Posterior cingulate gyrus (tissue), 11 donors: ENCODE measurements at regions not wholly inside any gene's neighbourhood (a gene's known extent, or its start where the extent isn't known, plus 50 kb on each side); places are given as distances from the start of the nearest gene placed in this dataset.

Experiments
- DNase-seq, 10 donors: peaks; one replicate each; pipeline versions ENCODE4 v3.0.0 to v3.0.0-alpha.2; 2020 to 2021; ENCODE audit warnings: mixed read lengths in 3 of 10
- intact Hi-C: fragments of 100-400 bp; cut with DNase I; formaldehyde crosslinking; loops from one replicate; pipeline ENCODE4 v1.15.1; 2023

- DNase-seq: no peak
- intact Hi-C loops: no loop called here
These were observed 119.6 kb downstream of the CBLL2 start for GRCh38 chrX:22392133-22392948.

GRCh38 chrX:22395372-22395771 is 122.7 kb downstream of the CBLL2 start:
- DNase-seq: no peak
- intact Hi-C loops: no loop called here

GRCh38 chrX:22396408-22396807 is 123.7 kb downstream of the CBLL2 start:
- intact Hi-C loops: no loop called here
- no peak for DNase-seq

- intact Hi-C loops: no loop called here
These were observed 124.9 kb downstream of the CBLL2 start for GRCh38 chrX:22397566-22397965.

GRCh38 chrX:22399437-22400192 is 126.9 kb downstream of the CBLL2 start:
- intact Hi-C loops: no loop called here
- no peak for DNase-seq

More at GRCh38 chrX:22397566-22397965, 124.9 kb downstream of the CBLL2 start:
- DNase-seq: no peak

- no peak for DNase-seq
- intact Hi-C loops: no loop called here
These were observed 131.6 kb downstream of the CBLL2 start for GRCh38 chrX:22404297-22404696.

GRCh38 chrX:22406201-22406737 is 133.6 kb downstream of the CBLL2 start:
- intact Hi-C loops: no loop called here

GRCh38 chrX:22409418-22409817 is 136.7 kb downstream of the CBLL2 start:
- DNase-seq: no peak
- intact Hi-C loops: no loop called here

More at GRCh38 chrX:22406201-22406737, 133.6 kb downstream of the CBLL2 start:
- no peak for DNase-seq

GRCh38 chrX:22424122-22424915 is 151.6 kb downstream of the CBLL2 start:
- intact Hi-C loops: no loop called here
- no peak for DNase-seq

GRCh38 chrX:22424919-22425318 is 152.2 kb downstream of the CBLL2 start:
- intact Hi-C loops: no loop called here
- no peak for DNase-seq

GRCh38 chrX:22429704-22430103 is 157.0 kb downstream of the CBLL2 start:
- intact Hi-C loops: no loop called here
- no peak for DNase-seq

GRCh38 chrX:22430701-22431100 is 158.0 kb downstream of the CBLL2 start:
- DNase-seq: no peak
- intact Hi-C loops: no loop called here

- intact Hi-C loops: no loop called here
- peak in 1 of 10 donors; percentile 76 for DNase-seq
These were observed 160.8 kb downstream of the CBLL2 start for GRCh38 chrX:22433292-22434070.

- intact Hi-C loops: no loop called here
- no peak for DNase-seq
These were observed 173.2 kb downstream of the CBLL2 start for GRCh38 chrX:22445880-22446279.

GRCh38 chrX:22462959-22463358 is 190.2 kb downstream of the CBLL2 start:
- DNase-seq: no peak
- intact Hi-C loops: no loop called here

GRCh38 chrX:22467571-22467970 is 194.9 kb downstream of the CBLL2 start:
- intact Hi-C loops: no loop called here
- DNase-seq: no peak

- no peak for DNase-seq
- intact Hi-C loops: no loop called here
These were observed 208.7 kb downstream of the CBLL2 start for GRCh38 chrX:22481436-22481835.

GRCh38 chrX:22486296-22486695 is 213.6 kb downstream of the CBLL2 start:
- intact Hi-C loops: no loop called here
- DNase-seq: no peak

GRCh38 chrX:22516893-22517292 is 244.2 kb downstream of the CBLL2 start:
- intact Hi-C loops: no loop called here
- DNase-seq: no peak
